Stimulated activated CD8-positive, alpha-beta memory T cell treated with anti-CD3 and anti-CD28 coated beads, Interleukin-4, amount 100 ng/mL, for 4 hours (primary cell): ENCODE measurements at regions not wholly inside any gene's neighbourhood (a gene's known extent, or its start where the extent isn't known, plus 50 kb on each side); places are given as distances from the start of the nearest gene placed in this dataset.

Experiments used
- DNase-seq, 2 donors: peaks; one replicate each; pipeline ENCODE4 v3.0.0-alpha.2; 2020; ENCODE audit warnings: low read depth in 2 of 2, low spot score in 1 of 2

DNA sequence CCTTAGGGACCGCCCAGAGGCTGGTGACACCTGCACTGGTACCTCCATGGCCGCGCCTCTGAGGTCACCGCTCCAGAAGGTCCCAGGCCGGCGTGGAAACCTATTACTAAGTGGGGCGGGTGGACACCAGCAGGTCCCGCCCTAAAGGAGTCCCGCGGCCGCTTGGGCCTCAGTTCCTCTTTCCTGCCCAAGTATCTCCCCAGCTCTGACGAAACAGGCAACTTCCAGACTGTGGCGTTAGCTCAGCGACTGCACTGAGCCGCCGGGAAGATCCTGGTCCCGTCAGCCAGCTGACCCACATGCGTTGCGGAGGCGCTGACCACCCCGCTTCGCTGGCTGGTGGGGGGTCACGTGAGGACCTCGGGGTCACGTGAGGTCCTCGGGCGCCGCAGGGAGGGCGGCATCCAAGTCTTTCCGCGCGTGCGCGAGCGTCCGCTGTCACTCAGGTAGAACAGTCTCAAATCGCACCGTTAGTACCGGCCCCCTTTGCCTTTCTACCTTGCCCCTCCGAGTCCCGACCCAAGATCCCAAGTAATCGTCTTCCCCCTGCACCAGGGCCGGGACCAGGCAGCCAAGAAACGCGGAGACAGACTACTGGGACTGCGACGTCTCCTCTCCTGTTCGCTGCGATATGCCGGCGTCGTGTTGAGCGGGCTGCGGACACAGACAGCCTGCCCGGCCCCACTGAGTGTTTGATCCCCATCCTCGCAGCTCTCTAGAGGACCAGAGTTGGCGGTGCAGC, 53.7 kb upstream of the KDM4C start:
- DNase-seq, result peak; percentile 55 to 76

DNA sequence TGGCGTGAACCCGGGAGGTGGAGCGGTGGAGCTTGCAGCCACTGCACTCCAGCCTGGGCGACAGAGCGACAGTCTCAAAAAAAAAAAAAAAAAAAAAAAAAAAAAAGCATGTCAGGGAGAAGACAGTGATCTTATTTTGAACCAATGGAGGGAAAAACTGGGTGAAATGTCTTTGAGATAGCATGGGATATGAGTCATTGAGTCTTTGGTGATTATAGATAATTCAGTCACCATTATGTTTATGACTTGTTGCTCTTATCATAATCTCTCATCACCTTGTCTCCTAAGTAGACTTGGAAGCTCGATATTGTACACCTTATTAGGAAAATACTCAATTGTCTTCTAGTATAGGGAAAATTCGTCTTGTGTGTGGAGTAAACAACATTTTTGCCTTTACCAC, 55.1 kb upstream of the KDM4C start:
- no peak for DNase-seq

DNA sequence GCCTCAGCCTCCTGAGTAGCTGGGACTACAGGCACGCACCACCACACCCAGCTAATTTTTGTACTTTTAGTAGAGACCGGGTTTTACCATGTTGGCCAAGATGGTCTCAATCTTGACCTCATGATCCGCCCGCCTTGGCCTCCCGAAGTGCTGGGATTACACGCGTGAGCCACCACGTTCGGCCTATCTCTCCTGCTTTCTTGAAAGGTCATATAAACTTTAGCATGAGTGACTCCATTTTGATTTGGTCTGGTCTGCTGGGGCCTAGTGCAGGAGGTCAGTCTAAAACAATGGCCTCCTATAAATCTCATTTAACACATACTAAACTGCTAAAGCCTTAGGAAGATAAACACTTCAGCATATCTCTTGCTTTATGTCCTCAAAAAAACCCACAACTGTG, 50.6 kb upstream of the GLDC start:
- no peak for DNase-seq

DNA sequence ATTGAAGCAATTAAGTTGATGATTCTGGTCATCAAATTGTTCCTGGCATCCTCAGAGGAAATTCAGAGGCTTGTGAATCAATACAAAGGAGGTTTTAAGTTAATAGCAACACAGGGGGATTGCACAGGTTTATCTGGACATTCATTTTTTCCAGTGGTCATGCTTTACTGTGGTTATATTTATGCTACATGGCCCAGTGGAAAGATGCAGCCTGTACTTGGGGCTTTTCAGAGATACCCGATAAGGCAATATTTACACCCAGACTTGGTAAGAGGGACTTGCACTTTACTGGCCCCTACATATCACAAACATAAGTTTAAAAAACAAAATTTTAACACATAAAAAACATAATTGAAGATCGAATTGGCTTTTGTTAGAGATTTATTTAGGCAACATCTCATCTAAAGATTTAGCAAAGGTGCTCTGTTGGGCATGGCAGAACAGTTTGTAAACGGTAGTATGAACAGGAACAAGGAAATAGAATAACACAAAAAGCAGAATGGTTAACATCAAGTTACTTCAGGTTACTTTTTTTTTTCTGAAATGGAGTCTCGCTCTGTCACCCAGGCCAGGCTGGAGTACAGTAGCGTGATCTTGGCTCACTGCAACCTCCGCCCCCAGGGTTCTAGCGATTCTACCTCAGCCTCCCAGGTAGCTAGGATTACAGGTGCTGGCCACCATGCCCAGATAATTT, 49.7 kb upstream of the GLDC start:
- DNase-seq, result no peak
